ENCODE measurements at regions not wholly inside any gene's neighbourhood (a gene's known extent, or its start where the extent isn't known, plus 50 kb on each side); places are given as distances from the start of the nearest gene placed in this dataset.

DNA sequence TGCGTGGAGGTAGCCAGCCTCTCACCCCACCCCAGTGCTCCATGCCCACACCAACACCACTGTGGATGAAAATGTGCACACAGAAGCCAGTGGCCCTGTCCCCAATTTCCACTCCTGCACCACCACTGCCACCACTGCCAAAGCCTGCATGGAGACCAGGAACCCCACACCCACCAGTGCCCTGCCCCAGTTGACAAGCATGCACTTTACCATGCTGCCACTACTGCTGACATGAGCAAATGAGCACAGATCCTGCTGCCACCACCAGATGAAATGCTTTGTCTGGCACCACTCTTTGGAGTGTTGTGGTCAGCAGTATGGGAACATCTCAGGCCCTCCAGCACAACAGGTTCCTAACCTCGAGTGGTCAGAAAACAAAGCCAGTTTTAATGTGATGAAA is 104.1 kb downstream of the ATXN7L3B start:
- TF ChIP-seq, protein P1, sequence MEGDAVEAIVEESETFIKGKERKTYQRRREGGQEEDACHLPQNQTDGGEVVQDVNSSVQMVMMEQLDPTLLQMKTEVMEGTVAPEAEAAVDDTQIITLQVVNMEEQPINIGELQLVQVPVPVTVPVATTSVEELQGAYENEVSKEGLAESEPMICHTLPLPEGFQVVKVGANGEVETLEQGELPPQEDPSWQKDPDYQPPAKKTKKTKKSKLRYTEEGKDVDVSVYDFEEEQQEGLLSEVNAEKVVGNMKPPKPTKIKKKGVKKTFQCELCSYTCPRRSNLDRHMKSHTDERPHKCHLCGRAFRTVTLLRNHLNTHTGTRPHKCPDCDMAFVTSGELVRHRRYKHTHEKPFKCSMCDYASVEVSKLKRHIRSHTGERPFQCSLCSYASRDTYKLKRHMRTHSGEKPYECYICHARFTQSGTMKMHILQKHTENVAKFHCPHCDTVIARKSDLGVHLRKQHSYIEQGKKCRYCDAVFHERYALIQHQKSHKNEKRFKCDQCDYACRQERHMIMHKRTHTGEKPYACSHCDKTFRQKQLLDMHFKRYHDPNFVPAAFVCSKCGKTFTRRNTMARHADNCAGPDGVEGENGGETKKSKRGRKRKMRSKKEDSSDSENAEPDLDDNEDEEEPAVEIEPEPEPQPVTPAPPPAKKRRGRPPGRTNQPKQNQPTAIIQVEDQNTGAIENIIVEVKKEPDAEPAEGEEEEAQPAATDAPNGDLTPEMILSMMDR (IDR thresholded peaks at IDR 0.05; ENCODE audit: low read depth, low read length) = no peak

DNA sequence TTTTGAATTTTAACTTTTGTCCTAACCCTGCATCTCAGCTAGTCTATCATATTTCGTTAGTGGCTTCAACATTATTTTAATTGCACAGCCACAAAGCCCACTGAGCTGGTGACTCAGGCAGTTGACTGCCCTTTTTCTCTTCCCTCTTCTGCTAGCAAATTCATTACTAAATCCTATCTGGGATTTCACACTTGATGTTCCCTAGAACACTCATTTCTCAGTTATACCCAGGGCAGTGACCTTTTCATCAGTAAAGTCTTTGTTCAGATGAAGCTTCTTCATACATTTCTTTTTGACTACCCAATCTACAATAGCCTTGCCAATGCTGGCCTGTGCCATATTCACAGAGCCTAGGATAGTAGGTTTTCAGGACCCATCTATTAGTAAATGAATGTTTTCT is 107.0 kb downstream of the ATXN7L3B start:
- no peak overlapping the region for H3K4me3 ChIP-seq (ENCODE audit: low read depth, low read length)
- TF ChIP-seq, protein P1 (IDR thresholded peaks at IDR 0.05; ENCODE audit: low read depth, low read length) = no peak

More for the DNA sequence above, 104.1 kb downstream of the ATXN7L3B start:
- no peak overlapping the region for H3K4me3 ChIP-seq (ENCODE audit: low read depth, low read length)

DNA sequence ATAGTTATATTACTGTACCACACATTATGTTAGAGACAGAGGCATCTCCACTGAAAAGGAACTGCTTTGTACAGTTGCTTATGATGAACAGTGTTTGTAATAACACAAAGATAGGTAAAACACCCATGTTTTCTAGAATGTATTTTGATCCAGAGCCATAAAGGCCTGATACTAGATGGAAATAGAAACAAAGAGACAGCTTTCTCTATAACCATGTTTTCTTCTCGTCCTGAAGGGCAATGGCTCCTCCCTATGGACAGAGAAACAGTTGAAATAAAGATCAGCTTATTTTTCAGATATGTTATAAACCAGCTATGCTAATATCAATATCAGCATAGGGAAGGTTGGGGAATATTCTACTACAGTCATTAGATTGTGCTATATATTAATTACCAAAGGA is 109.2 kb downstream of the ATXN7L3B start:
- TF ChIP-seq, protein P1 (IDR thresholded peaks at IDR 0.05; ENCODE audit: low read depth, low read length) = no peak
- no peak overlapping the region for H3K4me3 ChIP-seq (ENCODE audit: low read depth, low read length)

DNA sequence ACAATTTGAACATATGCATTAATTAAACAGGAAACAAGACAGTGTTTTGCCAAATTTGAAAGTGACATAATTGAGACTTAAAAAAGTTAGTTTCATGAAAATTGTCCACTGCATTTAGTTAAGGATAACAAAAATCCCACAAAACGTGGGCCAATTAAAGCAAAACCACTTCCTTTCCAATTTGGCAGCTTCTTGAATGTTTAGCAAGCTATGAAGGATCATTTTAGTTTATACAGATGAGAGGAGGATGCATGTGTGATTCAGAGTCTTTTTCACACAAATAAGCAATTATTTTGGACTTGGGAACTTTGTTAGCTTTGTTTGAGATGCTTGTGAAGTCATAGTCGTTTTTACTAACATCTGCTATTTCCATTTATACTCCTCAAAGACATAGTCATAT is 109.6 kb downstream of the ATXN7L3B start:
- TF ChIP-seq, protein P1 (IDR thresholded peaks at IDR 0.05; ENCODE audit: low read depth, low read length) = no peak
- H3K4me3 ChIP-seq (ENCODE audit: low read depth, low read length) = no peak overlapping the region

DNA sequence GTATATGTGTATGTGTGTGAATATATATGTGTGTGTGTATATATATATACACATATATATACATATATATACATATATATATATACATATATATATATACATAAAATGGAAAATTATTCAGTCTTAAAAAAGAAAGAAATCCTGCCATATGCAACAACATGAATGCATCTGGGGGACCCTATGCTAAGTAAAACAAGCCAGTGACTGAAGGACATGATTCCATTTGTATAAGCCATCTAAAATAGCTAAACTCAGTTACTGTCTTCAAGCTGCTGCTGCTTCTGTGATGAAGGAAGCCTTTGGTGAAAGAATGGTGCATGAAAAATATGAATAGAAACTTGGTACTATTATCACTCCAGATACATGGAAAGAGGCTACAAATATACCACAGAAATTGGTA is 118.6 kb downstream of the ATXN7L3B start:
- TF ChIP-seq, protein P1 (IDR thresholded peaks at IDR 0.05; ENCODE audit: low read depth, low read length) = no peak
- H3K4me3 ChIP-seq (ENCODE audit: low read depth, low read length) = no peak overlapping the region

DNA sequence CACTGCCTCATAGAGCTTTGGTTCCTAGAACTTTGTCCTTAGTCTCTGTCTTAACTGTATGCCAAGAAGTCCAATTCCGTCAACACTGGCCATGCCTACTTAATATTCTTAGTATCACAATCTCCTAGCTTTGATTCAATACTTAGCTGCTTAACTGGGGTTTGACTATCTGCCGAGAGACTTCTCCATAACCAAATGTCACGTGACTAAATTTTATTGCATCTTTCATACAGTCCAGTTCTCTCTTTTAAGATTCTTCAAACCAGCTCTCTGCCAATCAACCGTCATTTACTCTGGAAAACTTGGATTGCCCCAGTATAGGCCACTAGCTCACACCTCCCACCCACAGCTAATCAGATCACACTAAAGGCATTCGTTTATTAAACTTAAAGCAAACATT is 122.8 kb downstream of the ATXN7L3B start:
- TF ChIP-seq, protein P1 (IDR thresholded peaks at IDR 0.05; ENCODE audit: low read depth, low read length) = no peak
- H3K4me3 ChIP-seq (ENCODE audit: low read depth, low read length) = no peak overlapping the region

DNA sequence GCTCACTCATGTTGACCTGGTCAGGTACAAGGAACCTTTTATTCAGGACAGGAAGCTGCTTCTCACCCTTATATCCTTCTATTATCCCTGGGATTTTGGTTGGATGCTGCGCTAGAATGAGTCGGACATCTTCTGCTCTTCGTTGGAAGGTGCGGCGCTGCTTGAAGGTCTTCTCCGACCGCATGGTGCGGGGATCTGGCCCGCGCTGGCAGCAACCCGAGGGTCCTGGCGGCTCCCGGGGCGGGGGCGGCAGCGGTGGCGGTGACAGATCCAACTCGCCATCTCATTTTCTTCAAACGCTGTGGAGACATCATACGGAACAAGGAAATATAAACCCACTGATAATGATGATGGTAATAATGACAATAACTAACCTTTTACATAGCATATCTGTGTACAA is 126.3 kb downstream of the ATXN7L3B start:
- TF ChIP-seq, protein P1 (IDR thresholded peaks at IDR 0.05; ENCODE audit: low read depth, low read length) = no peak
- no peak overlapping the region for H3K4me3 ChIP-seq (ENCODE audit: low read depth, low read length)

All from WI38 (cell line).